Kidney (tissue), 13 donors: ENCODE measurements at regions not wholly inside any gene's neighbourhood (a gene's known extent, or its start where the extent isn't known, plus 50 kb on each side); places are given as distances from the start of the nearest gene placed in this dataset.

Source experiments
- DNase-seq, 5 donors: peaks; one replicate each; pipeline ENCODE4 v3.0.0-alpha.2; 2013 to 2020
- FAIRE-seq: peaks from 2 replicates; lab custom pipeline; 2012; peaks lifted over from hg19 to GRCh38; lab: Jason Lieb, UNC
- H3K27ac ChIP-seq, 2 donors: one replicate each; pipeline ENCODE4 v1.7.0; 2013; ENCODE audit warnings: low read depth in 2 of 2, low read length in 2 of 2, inconsistent platforms in 1 of 2
- H3K27me3 ChIP-seq: one replicate; pipeline ENCODE4 v1.7.1; 2013; ENCODE audit warnings: low read length, inconsistent platforms; ENCODE audit not compliant: control insufficient read depth, insufficient read depth
- H3K36me3 ChIP-seq, 3 donors: one replicate each; pipeline versions ENCODE4 v1.7.0 to v1.7.1; 2013; ENCODE audit warnings: low read length in 3 of 3, control low read depth in 1 of 3, inconsistent platforms in 1 of 3; ENCODE audit not compliant: insufficient read depth in 3 of 3, control insufficient read depth in 2 of 3
- H3K4me1 ChIP-seq, 3 donors: one replicate each; pipeline versions ENCODE4 v1.7.0 to v1.7.1; 2013; ENCODE audit warnings: low read length in 3 of 3, inconsistent platforms in 1 of 3, low read depth in 1 of 3; ENCODE audit not compliant: control insufficient read depth in 2 of 3, insufficient read depth in 2 of 3
- H3K4me3 ChIP-seq, 3 donors: one replicate each; pipeline versions ENCODE4 v1.7.0 to v1.8.1; 2013; ENCODE audit warnings: low read length in 3 of 3, control low read depth in 1 of 3, inconsistent platforms in 1 of 3
- H3K9ac ChIP-seq, 3 donors: one replicate each; pipeline versions ENCODE4 v1.7.0 to v1.7.1; 2013; ENCODE audit warnings: low read length in 3 of 3, control low read depth in 1 of 3, inconsistent platforms in 1 of 3
- H3K9me3 ChIP-seq, 3 donors: one replicate each; pipeline versions ENCODE4 v1.7.0 to v1.7.1; 2013; ENCODE audit warnings: low read length in 3 of 3, control low read depth in 1 of 3, inconsistent platforms in 1 of 3; ENCODE audit not compliant: control insufficient read depth in 2 of 3, insufficient read depth in 1 of 3
- CTCF ChIP-seq: IDR thresholded peaks from 3 replicates; pipeline ENCODE4 v1.5.1; 2012; ENCODE audit warnings: mild to moderate bottlenecking, moderate library complexity, borderline replicate concordance; ENCODE audit not compliant: insufficient read depth; ENCODE audit errors: extremely low read depth
- intact Hi-C: fragments of 100-400 bp; cut with DNase I; formaldehyde crosslinking; loops from one replicate; pipeline ENCODE4 v1.11.1; 2022
- donor health status: control.
- donor health status: control.
- donor health status: control.
- donor health status: control.
- donor health status: control.
- donor health status: DM: yes; HTN: yes; CAD: no.
- donor health status: Normal renal cell carcinoma (clear cell type).

DNA sequence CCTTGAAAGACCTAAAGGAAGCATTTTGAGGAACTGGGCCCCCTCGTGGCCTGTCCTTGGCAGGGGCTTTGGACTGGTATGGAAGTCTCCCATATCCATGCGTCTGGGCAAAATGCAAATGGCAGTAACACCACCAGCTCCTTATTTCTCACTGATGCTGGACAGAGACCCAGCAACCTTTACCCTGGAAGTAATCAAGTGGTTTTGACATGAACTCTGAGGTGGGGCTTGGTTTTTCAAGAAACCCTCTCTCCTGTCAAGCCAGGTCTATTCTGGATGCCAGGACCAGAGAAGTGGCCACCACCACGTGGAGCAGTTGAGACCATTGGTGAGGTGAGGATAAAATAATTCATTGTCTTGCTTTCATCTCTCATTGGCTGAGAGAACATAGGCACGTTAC, 84.4 kb downstream of the OTUD1 start:
- intact Hi-C loops: loop anchor here (10.0 kb wide), 1 partner anchor 208 kb away; no protein-coding TSS in a partner anchor
- no peak for FAIRE-seq

DNA sequence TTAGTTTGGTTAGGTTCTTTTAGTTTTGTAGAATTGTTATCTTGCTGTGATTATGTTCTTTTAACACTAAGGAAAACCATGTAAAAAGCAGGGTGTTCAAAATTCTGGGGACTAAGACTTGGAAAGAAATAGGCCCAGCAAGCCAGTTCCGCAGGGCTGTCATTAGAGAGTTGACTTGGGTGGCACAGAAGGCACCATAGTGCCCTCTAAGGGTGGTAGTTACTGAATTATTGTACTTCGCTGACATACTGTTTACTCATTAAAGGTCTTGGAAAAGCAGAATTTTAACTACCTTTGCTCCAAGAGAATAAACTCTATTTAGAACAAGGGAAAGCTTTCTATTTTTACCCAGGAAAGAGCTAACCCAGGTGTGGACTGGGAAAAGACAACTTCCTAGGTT, 86.5 kb downstream of the OTUD1 start:
- FAIRE-seq: no peak
- intact Hi-C loops: loop anchor here (10.0 kb wide), 1 partner anchor 211 kb away; no protein-coding TSS in a partner anchor

More for the DNA sequence above, 84.4 kb downstream of the OTUD1 start:
- TF ChIP-seq CTCF: no peak
- Histone ChIP-seq H3K36me3 (no peaks in the 10 kb centered on the region), H3K4me3 (no peak overlapping the region), H3K4me1 (no peaks in the 10 kb centered on the region), H3K27me3 (no peaks in the 10 kb centered on the region), H3K9ac (no peak overlapping the region), H3K9me3 (no peaks in the 10 kb centered on the region), H3K27ac (no peak overlapping the region)
- no peak for DNase-seq

DNA sequence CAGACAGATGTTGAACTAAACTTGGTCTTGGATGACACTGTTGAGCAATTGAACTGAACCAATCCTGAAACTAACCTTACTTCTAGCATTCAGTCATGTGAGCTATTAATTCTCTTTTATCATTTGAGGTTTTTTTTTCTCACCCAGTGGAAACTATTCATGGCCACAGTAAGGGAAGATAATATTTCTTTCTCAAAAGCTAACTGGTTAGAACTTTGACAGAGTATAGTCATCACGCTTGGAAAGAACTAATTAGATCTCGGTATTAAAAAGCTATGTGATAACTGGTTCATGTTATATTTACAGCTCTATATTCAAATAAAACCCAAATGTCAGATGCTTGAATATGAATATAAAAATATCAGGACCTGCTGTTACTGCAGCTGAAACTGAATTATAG, 89.5 kb downstream of the OTUD1 start:
- no peaks in the 10 kb centered on the region for H3K9me3 ChIP-seq
- FAIRE-seq (no peak), DNase-seq (no peak)
- H3K9ac ChIP-seq: no peak overlapping the region
- H3K4me3 ChIP-seq: no peak overlapping the region
- TF ChIP-seq CTCF: no peak
- no peaks in the 10 kb centered on the region for H3K36me3 ChIP-seq
- intact Hi-C loops: loop anchor here (10.0 kb wide), 1 partner anchor 214 kb away; no protein-coding TSS in a partner anchor
- H3K4me1 ChIP-seq: no peaks in the 10 kb centered on the region
- no peaks in the 10 kb centered on the region for H3K27me3 ChIP-seq
- H3K27ac ChIP-seq: no peak overlapping the region

More for the DNA sequence above, 86.5 kb downstream of the OTUD1 start:
- H3K36me3 ChIP-seq: no peaks in the 10 kb centered on the region
- H3K9me3 ChIP-seq: no peaks in the 10 kb centered on the region
- no peaks in the 10 kb centered on the region for H3K27me3 ChIP-seq
- H3K4me3 ChIP-seq: no peak overlapping the region
- DNase-seq: peak in 2 of 5 donors; percentile 30 to 38
- TF ChIP-seq CTCF: peak; percentile 48
- no peaks in the 10 kb centered on the region for H3K4me1 ChIP-seq
- H3K27ac ChIP-seq: no peak overlapping the region
- H3K9ac ChIP-seq: no peak overlapping the region

- no peak for FAIRE-seq
- H3K36me3 ChIP-seq: no peaks in the 10 kb centered on the region
- no peaks in the 10 kb centered on the region for H3K4me1 ChIP-seq
- DNase-seq: peak in 2 of 5 donors; percentile 29 to 43
- H3K4me3 ChIP-seq: no peak overlapping the region
- no peaks in the 10 kb centered on the region for H3K27me3 ChIP-seq
- TF ChIP-seq CTCF: no peak
- H3K9ac ChIP-seq: no peak overlapping the region
- intact Hi-C loops: loop anchor here (10.0 kb wide), 1 partner anchor 215 kb away; no protein-coding TSS in a partner anchor
- no peak overlapping the region for H3K27ac ChIP-seq
- no peaks in the 10 kb centered on the region for H3K9me3 ChIP-seq
These were observed 90.8 kb downstream of the OTUD1 start for GRCh38 chr10:23529625-23530024.
